Adrenal gland (tissue), 9 donors: ENCODE measurements at regions not wholly inside any gene's neighbourhood (a gene's known extent, or its start where the extent isn't known, plus 50 kb on each side); places are given as distances from the start of the nearest gene placed in this dataset.

Source experiments
- DNase-seq, 7 donors: peaks; one replicate each; pipeline ENCODE4 v3.0.0-alpha.2; 2019 to 2020
- H3K27ac ChIP-seq, 5 donors: fragments of 200-600 bp; sonication (generic) in 4 of 5; 1 replicate in 3 of 5; 2 replicates in 2 of 5; pipeline versions ENCODE4 v1.5.1 to v1.8.0; 2016 to 2020; ENCODE audit warnings: mild to moderate bottlenecking in 1 of 5
- H3K27me3 ChIP-seq: fragments of 200-600 bp; 2 replicates; pipeline ENCODE4 v1.8.0; 2021
- H3K36me3 ChIP-seq, 2 donors: fragments of 200-600 bp; replicated peaks in 1 of 2; 1 replicate in 1 of 2; 2 replicates in 1 of 2; pipeline versions ENCODE4 v1.5.1 to v1.8.0; 2018 to 2022
- H3K4me1 ChIP-seq, 2 donors: fragments of 200-600 bp; replicated peaks in 1 of 2; 1 replicate in 1 of 2; 2 replicates in 1 of 2; pipeline versions ENCODE4 v1.5.1 to v1.8.0; 2018 to 2021
- H3K4me3 ChIP-seq, 4 donors: fragments of 200-600 bp; sonication (generic) in 3 of 4; one replicate each; pipeline ENCODE4 v1.5.1; 2016 to 2018
- H3K9me3 ChIP-seq, 3 donors: fragments of 200-600 bp; sonication (generic) in 1 of 3; replicated peaks in 1 of 3; 1 replicate in 2 of 3; 2 replicates in 1 of 3; pipeline versions ENCODE4 v1.5.1 to v1.8.0; 2016 to 2021
- POLR2A ChIP-seq, 2 donors: fragments of 450-650 bp; IDR thresholded peaks; one replicate each; pipeline ENCODE4 v1.6.1; 2017; ENCODE audit warnings: antibody characterized with exemption in 2 of 2, mild to moderate bottlenecking in 2 of 2, moderate library complexity in 1 of 2
- WGBS, 4 donors: extraction: QIAGEN DNeasy Blood & Tissue Kit in 2 of 4; methylation state at CpG; one replicate each; pipeline versions ENCODE4 v1.1.5 to v1.1.7; 2013 to 2017; 5-methylcytosine and 5-hydroxymethylcytosine counted together
- intact Hi-C, 2 donors: fragments of 100-400 bp; cut with DNase I; formaldehyde crosslinking; loops; one replicate each; pipeline versions ENCODE4 v1.14.1 to v1.15.0; 2022 to 2023
- TF ChIP-seq, protein P1 (sequence below), 6 experiments: fragments of 450-650 bp in 4 of 6; fragments of 200-600 bp in 2 of 6; sonication (generic) in 1 of 6; IDR thresholded peaks; 1 replicate in 5 of 6; 2 replicates in 1 of 6; pipeline versions ENCODE4 v1.5.1 to v1.8.0; 2016 to 2021; ENCODE audit warnings: antibody characterized with exemption in 6 of 6, mild to moderate bottlenecking in 2 of 6, moderate library complexity in 1 of 6
- donor health status: healthy with polysubstance abuse.
- donor health status: Bipolar disorder and iron deficiency.
- donor health status: DM: yes; HTN: yes; CAD: no.
- donor health status: DM: no; HTN: no; CAD: no.
- donor health status: DM: no; HTN: no; CAD: no.

DNA sequence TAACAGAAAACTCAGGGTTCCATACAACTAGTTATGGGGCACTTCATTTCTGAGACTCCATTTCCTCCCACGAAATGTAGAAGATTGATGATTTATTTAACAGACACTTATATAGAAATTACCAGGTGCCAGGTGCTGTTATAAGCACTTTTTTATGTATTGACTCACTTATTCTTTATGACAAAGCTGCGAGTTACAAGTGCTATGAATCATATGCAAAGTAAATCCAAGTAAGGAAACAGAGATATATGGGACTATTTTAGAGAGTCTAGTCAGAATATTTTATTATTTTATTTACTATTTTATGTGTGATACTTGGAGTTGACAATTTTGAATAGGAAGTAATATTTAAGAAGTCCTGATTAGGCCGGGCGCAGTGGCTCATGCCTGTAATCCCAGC is 822.8 kb upstream of the C9orf72 start:
- Histone ChIP-seq H3K4me1 (no peaks in the 10 kb centered on the region), H3K9me3 (no peaks in the 10 kb centered on the region), H3K27ac (no peak overlapping the region), H3K27me3 (no peaks in the 10 kb centered on the region), H3K36me3 (no peaks in the 10 kb centered on the region), H3K4me3 (no peak overlapping the region)
- no peak for DNase-seq
- intact Hi-C loops, result no loop called here
- 73 to 83% (median 79%) methylated on average over 4 of the region's 4 CpGs for WGBS, 4 donors
- TF ChIP-seq, protein P1, sequence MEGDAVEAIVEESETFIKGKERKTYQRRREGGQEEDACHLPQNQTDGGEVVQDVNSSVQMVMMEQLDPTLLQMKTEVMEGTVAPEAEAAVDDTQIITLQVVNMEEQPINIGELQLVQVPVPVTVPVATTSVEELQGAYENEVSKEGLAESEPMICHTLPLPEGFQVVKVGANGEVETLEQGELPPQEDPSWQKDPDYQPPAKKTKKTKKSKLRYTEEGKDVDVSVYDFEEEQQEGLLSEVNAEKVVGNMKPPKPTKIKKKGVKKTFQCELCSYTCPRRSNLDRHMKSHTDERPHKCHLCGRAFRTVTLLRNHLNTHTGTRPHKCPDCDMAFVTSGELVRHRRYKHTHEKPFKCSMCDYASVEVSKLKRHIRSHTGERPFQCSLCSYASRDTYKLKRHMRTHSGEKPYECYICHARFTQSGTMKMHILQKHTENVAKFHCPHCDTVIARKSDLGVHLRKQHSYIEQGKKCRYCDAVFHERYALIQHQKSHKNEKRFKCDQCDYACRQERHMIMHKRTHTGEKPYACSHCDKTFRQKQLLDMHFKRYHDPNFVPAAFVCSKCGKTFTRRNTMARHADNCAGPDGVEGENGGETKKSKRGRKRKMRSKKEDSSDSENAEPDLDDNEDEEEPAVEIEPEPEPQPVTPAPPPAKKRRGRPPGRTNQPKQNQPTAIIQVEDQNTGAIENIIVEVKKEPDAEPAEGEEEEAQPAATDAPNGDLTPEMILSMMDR (IDR thresholded peaks at IDR 0.05), result no peak
- no peak for TF ChIP-seq POLR2A (IDR thresholded peaks at IDR 0.05)

DNA sequence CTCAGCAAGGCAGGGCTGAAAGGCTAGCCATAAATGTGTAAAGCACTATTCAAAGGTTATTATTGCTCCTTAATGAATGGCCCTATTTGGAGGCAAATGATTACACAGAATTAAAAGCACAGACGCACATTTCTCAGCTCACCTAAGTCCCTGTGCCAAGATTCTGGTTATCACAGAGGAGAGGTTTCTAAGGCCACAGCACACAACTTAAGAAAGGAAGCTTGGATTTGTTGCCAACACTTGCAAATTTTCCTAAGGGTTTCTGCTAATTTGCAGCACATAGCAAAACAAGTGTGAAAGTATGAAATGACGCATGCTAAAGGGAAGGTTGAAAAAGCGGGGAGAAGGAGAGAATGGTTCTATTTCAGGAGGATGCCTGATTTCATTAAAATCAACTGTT is 834.1 kb upstream of the C9orf72 start:
- intact Hi-C loops, result no loop called here
- H3K27ac ChIP-seq, result no peak overlapping the region
- no peaks in the 10 kb centered on the region for H3K9me3 ChIP-seq
- no peak for TF ChIP-seq POLR2A (IDR thresholded peaks at IDR 0.05)
- TF ChIP-seq, protein P1 (IDR thresholded peaks at IDR 0.05), result no peak
- no peak overlapping the region for H3K4me3 ChIP-seq
- DNase-seq, result no peak
- H3K36me3 ChIP-seq, result no peaks in the 10 kb centered on the region
- H3K27me3 ChIP-seq, result no peaks in the 10 kb centered on the region
- WGBS, 4 donors, result 58 to 73% (median 72%) methylated on average over 3 of the region's 3 CpGs
- no peaks in the 10 kb centered on the region for H3K4me1 ChIP-seq

DNA sequence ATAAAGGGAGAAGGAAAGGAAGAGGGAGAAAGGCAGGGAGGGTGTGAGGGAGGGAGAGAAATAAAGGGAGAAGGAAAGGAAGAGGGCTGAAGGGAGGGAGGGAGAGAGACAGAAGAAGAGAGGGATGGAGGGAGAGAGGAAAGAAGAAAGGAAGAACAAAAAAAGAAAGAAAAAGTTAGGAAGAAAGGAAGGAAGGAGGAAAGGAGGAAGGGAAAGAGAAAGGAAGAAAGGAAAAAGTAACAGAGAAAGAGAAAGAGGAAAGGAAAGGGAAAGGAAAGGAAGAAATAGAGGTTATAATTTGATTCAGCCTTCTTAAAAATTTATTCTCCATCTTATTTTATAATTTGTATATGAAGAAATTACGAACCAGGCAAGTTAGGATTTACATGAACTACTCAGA is 836.6 kb upstream of the C9orf72 start:
- Histone ChIP-seq H3K27ac (no peak overlapping the region), H3K36me3 (no peaks in the 10 kb centered on the region), H3K4me3 (no peak overlapping the region), H3K27me3 (no peaks in the 10 kb centered on the region), H3K4me1 (no peaks in the 10 kb centered on the region), H3K9me3 (no peaks in the 10 kb centered on the region)
- intact Hi-C loops, result no loop called here
- WGBS, 4 donors, result 33 to 64% (median 45%) methylated on average over 1 of the region's 1 CpG
- no peak for TF ChIP-seq POLR2A (IDR thresholded peaks at IDR 0.05)
- TF ChIP-seq, protein P1 (IDR thresholded peaks at IDR 0.05), result no peak
- no peak for DNase-seq

DNA sequence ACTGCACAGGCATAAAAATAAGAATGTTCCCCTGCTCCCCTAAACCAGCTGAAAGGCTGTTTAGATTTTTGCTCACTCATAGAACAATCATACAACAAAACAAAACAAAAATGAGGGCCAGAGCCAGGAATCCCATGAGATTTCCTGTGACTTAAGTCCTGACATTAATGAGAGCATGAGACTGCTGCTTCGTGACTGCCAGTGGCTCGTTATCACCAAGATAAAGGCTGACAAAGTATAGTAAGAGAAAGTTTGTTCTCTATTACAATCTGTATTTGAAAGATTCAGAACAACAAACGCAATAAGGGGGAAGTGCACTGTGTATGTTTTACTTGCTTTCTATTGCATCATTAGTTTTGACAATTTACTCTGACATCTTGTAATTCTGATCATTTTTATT is 837.1 kb upstream of the C9orf72 start:
- Histone ChIP-seq H3K27me3 (no peaks in the 10 kb centered on the region), H3K4me1 (no peaks in the 10 kb centered on the region), H3K9me3 (no peaks in the 10 kb centered on the region), H3K36me3 (no peaks in the 10 kb centered on the region), H3K27ac (no peak overlapping the region), H3K4me3 (no peak overlapping the region)
- no peak for DNase-seq
- 23 to 62% (median 34%) methylated on average over 3 of the region's 3 CpGs for WGBS, 4 donors
- TF ChIP-seq, protein P1 (IDR thresholded peaks at IDR 0.05), result no peak
- TF ChIP-seq POLR2A (IDR thresholded peaks at IDR 0.05), result no peak
- intact Hi-C loops, result no loop called here
